NCI-H1417 (cell line): ENCODE measurements at regions not wholly inside any gene's neighbourhood (a gene's known extent, or its start where the extent isn't known, plus 50 kb on each side); places are given as distances from the start of the nearest gene placed in this dataset.
A peak's percentile ranks its signal among the peaks of the same experiment; 100 is the strongest.

Experiments used
- DNase-seq, 3 experiments: peaks; one replicate each; lab custom pipeline; 2025; lab: John Stamatoyannopoulos, UW

- DNase-seq, result no peak
These were observed 347.8 kb downstream of the ARL4A start for GRCh38 chr7:13035233-13035632.

DNA sequence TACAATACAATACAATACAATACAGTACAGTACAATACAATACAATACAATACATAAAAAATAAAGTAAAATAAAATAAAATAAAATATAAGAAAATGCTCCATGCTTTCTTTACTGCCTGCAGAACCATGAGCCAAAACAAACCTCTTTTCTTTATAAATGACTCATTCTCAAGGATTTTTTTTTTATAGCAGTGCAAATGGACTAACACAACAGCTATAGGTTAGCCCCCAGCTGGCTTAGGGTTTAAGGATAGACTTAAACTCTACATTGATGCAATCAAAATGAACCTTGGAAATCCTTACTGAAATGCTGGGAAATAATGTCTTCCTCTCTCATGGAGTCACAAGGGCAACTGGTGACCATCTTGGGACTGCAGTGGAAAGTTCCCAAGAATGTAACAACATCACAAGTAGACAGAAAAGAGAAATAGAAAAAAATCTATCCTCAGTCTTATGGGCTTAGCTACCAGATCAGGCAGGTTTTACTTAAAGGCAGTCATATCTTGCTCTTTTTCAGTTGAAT lies 348.9 kb downstream of the ARL4A start:
- DNase-seq, result no peak

GRCh38 chr7:13037216-13037615 lies 349.8 kb downstream of the ARL4A start:
- no peak for DNase-seq

DNA sequence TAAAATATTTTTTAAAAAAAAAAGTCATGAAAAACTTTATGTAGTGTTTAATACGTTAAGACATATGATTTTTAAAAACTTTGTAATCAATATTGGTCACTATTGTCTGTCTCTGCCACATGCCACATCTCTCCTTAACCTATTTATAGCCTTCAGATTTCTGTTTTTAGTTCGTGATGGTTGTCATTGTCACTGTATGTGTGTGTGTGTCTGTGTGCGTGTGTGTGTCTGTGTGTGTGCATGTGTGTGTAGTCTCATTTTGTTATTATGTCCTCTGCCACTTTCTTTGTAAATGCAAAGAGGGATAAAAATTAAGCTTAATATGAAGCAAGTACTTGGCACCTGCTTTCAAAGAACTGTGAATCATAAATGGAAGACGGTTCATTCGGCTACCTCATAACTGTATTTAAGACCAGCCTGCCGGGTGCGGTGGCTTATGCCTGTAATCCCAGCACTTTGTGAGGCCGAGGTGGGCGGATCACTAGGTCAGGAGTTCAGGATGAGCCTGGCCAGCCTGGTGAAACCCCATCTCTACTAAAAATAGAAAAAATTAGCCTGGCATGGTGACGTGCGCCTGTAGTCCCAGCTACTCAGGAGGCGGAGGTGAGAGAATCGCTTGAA lies 354.0 kb downstream of the ARL4A start:
- no peak for DNase-seq

DNA sequence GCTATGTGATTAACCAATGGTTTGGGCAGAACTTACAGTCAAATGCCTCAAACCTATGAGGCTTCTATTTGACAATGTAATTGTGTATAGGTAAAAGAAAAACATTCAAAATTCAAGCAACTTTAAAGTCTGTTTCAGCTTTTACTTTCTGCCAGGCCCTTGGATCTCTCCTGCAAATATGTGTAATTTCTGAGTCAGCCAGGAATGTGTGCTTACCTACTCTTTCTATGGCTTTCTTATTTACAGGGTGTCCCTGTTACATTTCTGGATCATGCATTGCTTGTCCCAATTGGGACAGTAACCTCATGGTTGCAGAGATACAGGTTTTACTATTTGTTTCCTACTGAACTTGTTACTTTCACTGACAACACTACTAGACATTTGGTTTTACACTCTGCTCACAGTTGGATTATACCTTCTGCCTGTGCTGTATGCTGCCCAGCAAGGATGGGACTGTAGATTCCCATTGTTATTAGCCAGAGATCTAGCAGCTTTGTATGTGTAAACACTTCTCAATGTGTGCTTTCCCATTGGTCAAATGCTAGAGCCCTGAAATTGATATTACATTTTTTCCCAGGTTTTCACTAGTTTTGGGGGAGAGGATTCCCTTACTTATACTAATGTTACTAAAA lies 355.3 kb downstream of the ARL4A start:
- DNase-seq, result no peak

GRCh38 chr7:13044309-13044708 lies 356.9 kb downstream of the ARL4A start:
- DNase-seq, result no peak

- DNase-seq, result no peak
These were observed 359.6 kb downstream of the ARL4A start for GRCh38 chr7:13047061-13047460.

DNA sequence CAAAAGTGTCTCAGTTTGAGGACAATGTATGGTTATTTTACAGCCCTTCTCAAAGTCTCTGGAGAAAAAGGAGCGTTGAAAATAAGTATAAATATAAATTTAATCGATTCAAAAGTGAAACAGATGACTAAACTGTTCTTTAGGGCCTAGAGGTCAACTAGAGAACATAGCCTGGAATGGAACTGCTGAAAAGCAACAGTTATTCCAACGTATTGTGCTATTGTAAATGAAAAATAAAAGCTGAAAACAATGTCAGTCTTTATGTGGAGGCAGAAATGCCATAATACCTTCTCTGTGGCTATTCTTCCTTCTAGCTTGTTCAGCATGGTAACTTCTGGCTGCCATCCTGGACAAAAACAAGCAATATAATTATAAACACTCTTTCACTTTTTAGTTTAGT lies 362.5 kb downstream of the ARL4A start:
- DNase-seq, result no peak

DNA sequence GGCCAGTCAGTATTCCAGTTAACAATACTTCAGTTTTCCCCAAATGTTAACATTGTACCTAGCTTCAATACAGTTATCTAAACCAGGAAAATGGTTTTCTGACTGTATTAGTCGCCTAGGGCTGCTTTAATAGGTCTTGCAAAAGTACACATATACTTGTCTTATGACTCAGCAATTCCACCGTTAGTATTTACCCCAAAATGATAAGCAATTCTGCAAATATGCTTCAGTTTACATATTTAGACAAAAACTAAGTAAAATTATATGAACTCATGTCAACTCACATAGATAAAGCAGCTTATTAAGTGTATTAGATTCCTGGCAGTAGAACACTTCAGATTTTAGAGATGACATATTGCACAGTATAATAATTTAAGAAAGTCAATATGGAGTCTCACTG lies 363.3 kb downstream of the ARL4A start:
- DNase-seq, result no peak

GRCh38 chr7:13055732-13056368 lies 368.4 kb downstream of the ARL4A start:
- DNase-seq, result no peak

DNA sequence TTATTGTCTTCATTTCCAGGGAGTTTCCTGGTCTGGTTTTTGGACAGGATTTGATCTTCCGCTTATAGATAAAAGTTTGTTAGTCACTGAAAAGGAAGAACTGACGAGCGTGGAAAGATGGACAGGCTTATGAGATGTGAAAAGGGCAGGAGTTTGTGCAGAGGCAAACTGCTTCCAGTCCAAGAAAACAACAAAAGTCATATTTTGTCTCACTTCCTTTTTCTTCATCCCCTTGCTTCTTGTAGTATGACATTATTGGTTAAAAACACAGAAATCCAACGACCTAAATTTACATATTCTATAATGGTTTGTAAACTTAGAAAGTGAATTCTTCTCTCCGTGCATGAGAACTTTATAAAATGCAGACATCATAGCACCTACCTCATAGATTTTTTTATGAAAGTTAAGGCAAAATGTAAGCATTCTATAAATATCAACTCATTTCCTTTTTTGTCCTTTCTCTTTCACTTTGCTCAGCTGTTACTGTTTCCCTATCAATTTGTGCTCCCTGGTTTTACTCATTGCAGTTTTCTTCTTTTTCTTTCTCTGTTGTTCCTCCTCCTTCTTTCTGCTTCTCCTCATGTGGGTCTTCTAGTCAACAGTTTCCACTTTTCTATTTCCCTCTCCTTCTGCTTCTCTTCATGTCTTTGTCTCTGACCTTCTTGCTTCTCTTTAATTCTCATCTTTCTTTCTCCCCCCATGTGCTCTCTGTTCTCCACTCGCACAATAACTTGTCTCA lies 370.2 kb downstream of the ARL4A start:
- DNase-seq, result no peak

DNA sequence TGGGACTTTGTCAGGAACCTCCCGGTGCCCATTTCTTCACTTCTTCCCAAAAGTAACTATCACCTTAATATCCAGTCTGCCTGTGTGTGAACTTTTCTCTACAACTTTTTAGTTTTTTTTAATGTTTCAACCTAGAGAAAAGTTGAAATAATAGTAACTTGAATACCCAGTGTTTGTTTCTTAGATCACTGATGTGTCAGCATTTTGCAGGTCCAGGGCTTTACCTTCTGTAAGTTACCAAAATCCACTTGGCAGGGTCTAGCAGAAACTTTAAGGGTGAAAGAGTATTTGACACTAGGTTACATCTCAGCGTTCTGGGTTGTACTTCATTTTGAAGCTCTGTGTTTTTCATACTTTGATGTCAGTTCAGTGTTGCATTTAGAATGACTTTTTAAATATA lies 372.7 kb downstream of the ARL4A start:
- DNase-seq, result no peak

DNA sequence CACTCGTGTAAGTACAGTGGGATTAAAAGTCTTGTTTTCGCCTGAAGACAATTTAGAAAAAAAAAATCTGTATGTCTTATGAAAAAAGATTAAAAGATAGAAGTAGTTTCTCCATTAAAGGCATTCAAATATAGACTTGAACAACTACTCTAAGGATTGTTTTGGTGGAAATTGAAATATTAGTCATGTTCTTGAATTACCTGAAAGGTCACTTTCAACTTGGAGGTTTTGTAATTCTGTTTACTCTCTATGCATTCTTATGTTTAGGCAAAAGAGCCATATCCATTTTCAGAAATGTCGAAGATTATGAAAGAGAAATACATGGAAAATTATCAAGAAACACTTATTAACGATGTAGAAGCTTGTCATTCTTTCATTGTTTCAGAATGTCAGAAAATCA lies 373.7 kb downstream of the ARL4A start:
- no peak for DNase-seq

GRCh38 chr7:13062631-13063030 lies 375.2 kb downstream of the ARL4A start:
- no peak for DNase-seq

DNA sequence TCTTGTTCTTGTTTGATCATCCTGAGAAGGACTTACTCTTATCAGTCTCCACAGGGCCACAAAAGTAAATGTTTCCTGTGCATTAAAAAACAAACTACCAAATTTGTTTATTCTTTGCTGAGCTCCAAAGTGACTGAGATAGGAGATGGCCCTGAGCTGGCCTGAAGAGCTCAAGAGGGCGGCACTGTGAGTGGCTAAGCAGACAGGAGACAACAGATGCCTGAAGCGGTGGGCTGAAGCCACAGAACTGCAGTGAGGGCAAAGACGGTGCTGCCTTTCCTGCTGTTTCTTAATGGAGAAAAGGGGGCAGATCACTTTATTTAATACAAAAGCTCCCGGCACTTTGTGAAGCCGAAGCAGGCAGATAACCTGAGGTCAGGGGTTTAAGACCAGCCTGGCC lies 379.6 kb downstream of the ARL4A start:
- DNase-seq, result no peak

GRCh38 chr7:13068032-13068431 lies 380.6 kb downstream of the ARL4A start:
- no peak for DNase-seq

DNA sequence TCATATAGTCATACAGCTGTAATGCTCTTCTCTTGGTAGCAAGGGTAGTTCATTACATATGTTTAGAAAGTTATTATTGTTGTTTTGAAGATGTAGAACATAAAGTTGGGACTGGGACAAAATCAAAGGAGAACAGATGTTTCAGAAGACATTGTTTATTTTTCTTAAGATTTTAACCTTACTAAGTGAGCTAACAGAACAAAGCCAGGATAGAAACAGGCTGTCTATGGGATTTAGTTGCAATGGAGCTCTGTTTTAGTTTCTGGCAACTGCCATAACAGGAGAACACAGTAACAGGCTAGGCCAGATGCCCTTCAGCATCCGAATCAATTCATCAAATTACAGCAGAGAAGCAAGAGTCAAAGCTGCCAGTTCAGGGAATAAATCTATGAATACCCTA lies 382.4 kb downstream of the ARL4A start:
- no peak for DNase-seq

DNA sequence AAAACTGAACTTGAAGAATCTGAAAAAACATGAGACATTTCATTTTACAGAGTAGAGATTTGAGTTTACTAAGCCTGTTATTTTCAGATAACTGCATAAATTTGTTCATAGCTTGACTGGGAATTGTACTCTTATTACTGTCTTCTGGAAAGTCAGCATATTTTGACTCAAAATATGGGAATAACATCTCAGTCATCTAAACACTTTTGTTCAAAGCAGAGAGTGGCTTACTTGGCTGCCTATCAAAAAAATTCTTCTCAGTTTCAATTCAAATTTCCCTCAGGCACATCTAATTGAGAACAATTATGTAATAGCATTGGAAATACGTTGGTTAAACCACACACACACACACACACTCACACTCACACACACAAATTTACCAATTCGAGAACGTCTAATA lies 384.6 kb downstream of the ARL4A start:
- DNase-seq, result peak in 1 of 3 experiments; percentile 28

DNA sequence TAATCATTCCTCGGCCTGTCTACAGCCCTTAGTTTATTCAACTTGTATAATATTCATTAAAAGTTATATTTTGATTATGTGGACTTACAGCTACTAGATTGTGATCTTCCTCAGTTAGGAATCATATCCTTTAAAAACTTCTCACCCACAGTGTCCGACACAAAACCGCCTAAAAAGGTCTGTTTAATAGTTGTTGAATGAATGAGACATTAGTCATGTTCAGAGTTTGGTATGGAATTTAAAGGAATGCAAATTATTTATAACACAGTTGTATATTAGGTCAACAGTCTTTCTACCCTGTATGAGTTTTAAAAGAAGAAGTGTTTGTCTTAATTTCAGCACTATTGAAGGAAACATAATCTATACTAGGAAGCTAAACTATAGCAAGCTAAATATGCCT lies 390.0 kb downstream of the ARL4A start:
- DNase-seq, result no peak

GRCh38 chr7:13078105-13078504 lies 390.7 kb downstream of the ARL4A start:
- no peak for DNase-seq

- no peak for DNase-seq
These were observed 403.5 kb downstream of the ARL4A start for GRCh38 chr7:13090959-13091358.

GRCh38 chr7:13091974-13092707 lies 404.7 kb downstream of the ARL4A start:
- DNase-seq, result peak in 1 of 3 experiments; percentile 39
